ENCODE measurements at regions not wholly inside any gene's neighbourhood (a gene's known extent, or its start where the extent isn't known, plus 50 kb on each side); places are given as distances from the start of the nearest gene placed in this dataset.
"Not testable (repeated sequence)": the region's sequence is repeated elsewhere in the genome, so short reads cannot be mapped to it uniquely, and the experiment has no call there.

- no peak for DNase-seq (ENCODE audit: low read depth)
- TF ChIP-seq CTCF (conservative IDR thresholded peaks at IDR 0.05; ENCODE audit: low read depth, low read length) = no peak
- H3K4me3 ChIP-seq (ENCODE audit: low read length) = no peak overlapping the region
These were observed 425.6 kb upstream of the MEF2C start for GRCh38 chr5:89308606-89309040.

- no peak for DNase-seq (ENCODE audit: low read depth)
- no peak for TF ChIP-seq CTCF (conservative IDR thresholded peaks at IDR 0.05; ENCODE audit: low read depth, low read length)
These were observed 425.0 kb upstream of the MEF2C start for GRCh38 chr5:89307972-89308371.

GRCh38 chr5:89307141-89307540 lies 424.2 kb upstream of the MEF2C start:
- not testable (repeated sequence) for DNase-seq (ENCODE audit: low read depth)

More at GRCh38 chr5:89307972-89308371, 425.0 kb upstream of the MEF2C start:
- no peak overlapping the region for H3K4me3 ChIP-seq (ENCODE audit: low read length)

GRCh38 chr5:89303033-89303480 lies 420.1 kb upstream of the MEF2C start:
- H3K4me3 ChIP-seq (ENCODE audit: low read length) = no peak overlapping the region
- no peak for DNase-seq (ENCODE audit: low read depth)
- no peak for TF ChIP-seq CTCF (conservative IDR thresholded peaks at IDR 0.05; ENCODE audit: low read depth, low read length)

More at GRCh38 chr5:89307141-89307540, 424.2 kb upstream of the MEF2C start:
- not testable (repeated sequence) for H3K4me3 ChIP-seq (ENCODE audit: low read length)

- DNase-seq (ENCODE audit: low read depth) = no peak
- H3K4me3 ChIP-seq (ENCODE audit: low read length) = no peak overlapping the region
- no peak for TF ChIP-seq CTCF (conservative IDR thresholded peaks at IDR 0.05; ENCODE audit: low read depth, low read length)
These were observed 419.3 kb upstream of the MEF2C start for GRCh38 chr5:89302102-89302891.

- TF ChIP-seq CTCF (conservative IDR thresholded peaks at IDR 0.05; ENCODE audit: low read depth, low read length) = no peak
- DNase-seq (ENCODE audit: low read depth) = no peak
- H3K4me3 ChIP-seq (ENCODE audit: low read length) = no peak overlapping the region
These were observed 418.5 kb upstream of the MEF2C start for GRCh38 chr5:89301321-89302025.

GRCh38 chr5:89300426-89300970 lies 417.5 kb upstream of the MEF2C start:
- DNase-seq (ENCODE audit: low read depth) = no peak
- TF ChIP-seq CTCF (conservative IDR thresholded peaks at IDR 0.05; ENCODE audit: low read depth, low read length) = no peak

More at GRCh38 chr5:89300426-89300970, 417.5 kb upstream of the MEF2C start:
- H3K4me3 ChIP-seq (ENCODE audit: low read length) = no peak overlapping the region

Measured in retinal pigment epithelial cell (primary cell).